BLaER1 treated with 17β-estradiol and CSF1 and Interleukin-3, amounts not matched to agents 10 nM and 100 nM (cell line): ENCODE measurements at regions not wholly inside any gene's neighbourhood (a gene's known extent, or its start where the extent isn't known, plus 50 kb on each side); places are given as distances from the start of the nearest gene placed in this dataset.

Source experiments
- H3K27ac ChIP-seq, 11 experiments: shearing (Covaris generic); formaldehyde crosslinking; 2 replicates each; pipeline ENCODE4 v1.8.1; 2022
- H3K27me3 ChIP-seq, 11 experiments: shearing (Covaris generic); formaldehyde crosslinking; 2 replicates each; pipeline ENCODE4 v1.8.1; 2022
- H3K36me3 ChIP-seq, 11 experiments: shearing (Covaris generic); formaldehyde crosslinking; 2 replicates each; pipeline ENCODE4 v1.8.1; 2022
- H3K4me1 ChIP-seq, 10 experiments: shearing (Covaris generic); formaldehyde crosslinking; 2 replicates each; pipeline ENCODE4 v1.8.1; 2022
- H3K4me2 ChIP-seq, 11 experiments: shearing (Covaris generic); formaldehyde crosslinking; 2 replicates each; pipeline ENCODE4 v1.8.1; 2022
- H3K4me3 ChIP-seq, 10 experiments: shearing (Covaris generic); formaldehyde crosslinking; 2 replicates each; pipeline ENCODE4 v1.8.1; 2022
- H3K9ac ChIP-seq, 11 experiments: shearing (Covaris generic); formaldehyde crosslinking; 2 replicates each; pipeline ENCODE4 v1.8.1; 2022
- H3K9me3 ChIP-seq, 11 experiments: shearing (Covaris generic); formaldehyde crosslinking; replicated peaks in 1 of 11; 2 replicates each; pipeline ENCODE4 v1.8.1; 2022
- H4K20me1 ChIP-seq, 11 experiments: shearing (Covaris generic); formaldehyde crosslinking; 2 replicates each; pipeline ENCODE4 v1.8.1; 2022
- Cebpa-rat ChIP-seq, 11 experiments: shearing (Covaris generic); IDR thresholded peaks; 2 replicates each; pipeline ENCODE4 v1.8.1; 2022

DNA sequence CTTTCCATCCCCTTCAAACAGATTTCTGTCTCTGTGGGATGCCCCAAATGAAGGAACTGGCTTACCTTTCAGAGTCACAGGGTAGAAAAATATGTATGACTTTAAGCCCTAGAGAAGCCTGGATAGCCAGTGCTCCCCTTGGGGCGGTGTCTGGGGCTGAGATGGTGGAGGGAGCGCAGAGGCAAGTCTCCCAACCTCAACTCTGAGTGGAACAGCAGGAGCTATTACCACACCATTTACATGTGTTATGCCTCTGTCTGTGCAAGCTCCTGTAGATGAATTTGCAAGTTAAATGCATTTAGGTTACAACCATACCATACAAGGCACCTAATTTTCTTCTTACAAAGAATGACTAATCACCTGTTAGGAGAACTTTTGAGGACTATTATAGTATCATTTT lies 50.4 kb upstream of the CLMN start:
- no peak overlapping the region for H3K4me3 ChIP-seq
- H4K20me1 ChIP-seq, result no peaks in the 10 kb centered on the region
- TF ChIP-seq Cebpa-rat (IDR thresholded peaks at IDR 0.05), result no peak
- peak overlapping the region in 3 of 11 experiments; percentile 5 to 88 (median 86); a peak in 3 of 22 replicates for H3K9ac ChIP-seq
- peak overlapping the region; percentile 78 to 95 (median 86) for H3K4me2 ChIP-seq
- no peaks in the 10 kb centered on the region for H3K27me3 ChIP-seq
- H3K36me3 ChIP-seq, result no peaks in the 10 kb centered on the region
- H3K4me1 ChIP-seq, result peaks cover 21 to 52% (median 42%) of the 10 kb centered on the region in 10 experiments
- no peaks in the 10 kb centered on the region for H3K9me3 ChIP-seq
- peak overlapping the region in 6 of 11 experiments; percentile 88 to 98 (median 92); a peak in 11 of 22 replicates for H3K27ac ChIP-seq
